ENCODE measurements at regions not wholly inside any gene's neighbourhood (a gene's known extent, or its start where the extent isn't known, plus 50 kb on each side); places are given as distances from the start of the nearest gene placed in this dataset.

DNA sequence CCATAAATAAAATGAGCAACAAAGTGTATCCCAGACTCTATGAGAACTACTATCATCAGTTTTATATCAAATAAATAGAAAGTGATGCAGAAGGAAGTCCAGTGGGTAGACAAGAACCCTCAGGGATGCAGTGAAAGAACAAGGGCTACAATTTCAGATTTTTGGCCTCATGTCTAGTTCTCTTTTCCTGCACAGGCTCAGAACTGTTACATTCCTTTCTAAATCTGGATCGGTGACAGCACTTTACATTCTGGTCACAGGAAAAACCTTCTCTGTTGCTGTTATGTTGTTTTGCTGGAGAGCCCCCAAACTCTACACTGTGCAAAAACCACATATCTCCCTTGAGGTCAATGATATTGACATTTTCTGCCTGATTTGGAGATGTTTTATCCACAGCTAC is 108.8 kb upstream of the ANO5 start:
- Histone ChIP-seq H3K9ac (no peak overlapping the region), H3K27ac (ENCODE audit: low read depth in 2 of 2, low read length in 1 of 2) (no peak overlapping the region), H4K20me1 (ENCODE audit: insufficient read depth) (no peaks in the 10 kb centered on the region), H3K27me3 (ENCODE audit: insufficient read depth) (no peaks in the 10 kb centered on the region), H3K4me3 (ENCODE audit: low read depth in 2 of 2, low read length in 1 of 2) (no peak overlapping the region), H3K9me3 (no peaks in the 10 kb centered on the region; the same call in 1 of the 2 replicates), H3K4me1 (ENCODE audit: control insufficient read depth in 1 of 2, insufficient read depth in 2 of 2, low read depth in 1 of 2, low read length in 1 of 2) (peaks cover 0 to 5% of the 10 kb centered on the region in 2 experiments; a peak in 1 of 4 replicates), H2AFZ (ENCODE audit: low read depth) (no peak overlapping the region), H3K79me2 (ENCODE audit: insufficient read depth) (no peaks in the 10 kb centered on the region), H3F3A (replicated peaks; ENCODE audit: insufficient read depth) (no peaks in the 10 kb centered on the region), H3K4me2 (no peak overlapping the region), H3K9me2 (no peaks in the 10 kb centered on the region), H3K36me3 (replicated peaks in 1 of 2; ENCODE audit: control insufficient read depth in 1 of 2, insufficient read depth in 2 of 2, low read length in 1 of 2) (no peaks in the 10 kb centered on the region)
- ChIA-PET POLR2A (no interaction called here), CTCF (no interaction called here)
- no peak for DNase-seq
- TF ChIP-seq RCOR1 (IDR thresholded peaks at IDR 0.05; ENCODE audit: low read length) (no peak), TAF1 (IDR thresholded peaks at IDR 0.05; ENCODE audit: borderline replicate concordance, low read depth, low read length) (no peak), JUND (IDR thresholded peaks at IDR 0.05) (no peak), FOSL2 (IDR thresholded peaks at IDR 0.05; ENCODE audit: borderline replicate concordance, low read depth) (no peak), TEAD4 (IDR thresholded peaks at IDR 0.05; ENCODE audit: borderline replicate concordance, insufficient read depth) (no peak), SIN3A (IDR thresholded peaks at IDR 0.05; ENCODE audit: borderline replicate concordance, low read depth, low read length) (no peak), RFX5 (IDR thresholded peaks at IDR 0.05; ENCODE audit: low read length) (no peak), POLR2AphosphoS5 (IDR thresholded peaks at IDR 0.05; ENCODE audit: low read depth, low read length) (no peak), NFIC (IDR thresholded peaks at IDR 0.05; ENCODE audit: borderline replicate concordance) (no peak), EZH2phosphoT487 (IDR thresholded peaks at IDR 0.05; ENCODE audit: borderline replicate concordance, low read depth) (no peak), FOXJ3 (CRISPR knock-in tag; IDR thresholded peaks at IDR 0.05) (no peak)
- TF ChIP-seq, protein P1, sequence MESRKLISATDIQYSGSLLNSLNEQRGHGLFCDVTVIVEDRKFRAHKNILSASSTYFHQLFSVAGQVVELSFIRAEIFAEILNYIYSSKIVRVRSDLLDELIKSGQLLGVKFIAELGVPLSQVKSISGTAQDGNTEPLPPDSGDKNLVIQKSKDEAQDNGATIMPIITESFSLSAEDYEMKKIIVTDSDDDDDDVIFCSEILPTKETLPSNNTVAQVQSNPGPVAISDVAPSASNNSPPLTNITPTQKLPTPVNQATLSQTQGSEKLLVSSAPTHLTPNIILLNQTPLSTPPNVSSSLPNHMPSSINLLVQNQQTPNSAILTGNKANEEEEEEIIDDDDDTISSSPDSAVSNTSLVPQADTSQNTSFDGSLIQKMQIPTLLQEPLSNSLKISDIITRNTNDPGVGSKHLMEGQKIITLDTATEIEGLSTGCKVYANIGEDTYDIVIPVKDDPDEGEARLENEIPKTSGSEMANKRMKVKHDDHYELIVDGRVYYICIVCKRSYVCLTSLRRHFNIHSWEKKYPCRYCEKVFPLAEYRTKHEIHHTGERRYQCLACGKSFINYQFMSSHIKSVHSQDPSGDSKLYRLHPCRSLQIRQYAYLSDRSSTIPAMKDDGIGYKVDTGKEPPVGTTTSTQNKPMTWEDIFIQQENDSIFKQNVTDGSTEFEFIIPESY (IDR thresholded peaks at IDR 0.05; ENCODE audit: borderline replicate concordance, low read depth), result no peak
- TF ChIP-seq, protein P2, sequence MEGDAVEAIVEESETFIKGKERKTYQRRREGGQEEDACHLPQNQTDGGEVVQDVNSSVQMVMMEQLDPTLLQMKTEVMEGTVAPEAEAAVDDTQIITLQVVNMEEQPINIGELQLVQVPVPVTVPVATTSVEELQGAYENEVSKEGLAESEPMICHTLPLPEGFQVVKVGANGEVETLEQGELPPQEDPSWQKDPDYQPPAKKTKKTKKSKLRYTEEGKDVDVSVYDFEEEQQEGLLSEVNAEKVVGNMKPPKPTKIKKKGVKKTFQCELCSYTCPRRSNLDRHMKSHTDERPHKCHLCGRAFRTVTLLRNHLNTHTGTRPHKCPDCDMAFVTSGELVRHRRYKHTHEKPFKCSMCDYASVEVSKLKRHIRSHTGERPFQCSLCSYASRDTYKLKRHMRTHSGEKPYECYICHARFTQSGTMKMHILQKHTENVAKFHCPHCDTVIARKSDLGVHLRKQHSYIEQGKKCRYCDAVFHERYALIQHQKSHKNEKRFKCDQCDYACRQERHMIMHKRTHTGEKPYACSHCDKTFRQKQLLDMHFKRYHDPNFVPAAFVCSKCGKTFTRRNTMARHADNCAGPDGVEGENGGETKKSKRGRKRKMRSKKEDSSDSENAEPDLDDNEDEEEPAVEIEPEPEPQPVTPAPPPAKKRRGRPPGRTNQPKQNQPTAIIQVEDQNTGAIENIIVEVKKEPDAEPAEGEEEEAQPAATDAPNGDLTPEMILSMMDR (IDR thresholded peaks at IDR 0.05), result no peak
- TF ChIP-seq, protein P3, sequence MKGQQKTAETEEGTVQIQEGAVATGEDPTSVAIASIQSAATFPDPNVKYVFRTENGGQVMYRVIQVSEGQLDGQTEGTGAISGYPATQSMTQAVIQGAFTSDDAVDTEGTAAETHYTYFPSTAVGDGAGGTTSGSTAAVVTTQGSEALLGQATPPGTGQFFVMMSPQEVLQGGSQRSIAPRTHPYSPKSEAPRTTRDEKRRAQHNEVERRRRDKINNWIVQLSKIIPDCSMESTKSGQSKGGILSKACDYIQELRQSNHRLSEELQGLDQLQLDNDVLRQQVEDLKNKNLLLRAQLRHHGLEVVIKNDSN (IDR thresholded peaks at IDR 0.05; ENCODE audit: borderline replicate concordance, low read depth), result no peak
- TF ChIP-seq, protein P4, sequence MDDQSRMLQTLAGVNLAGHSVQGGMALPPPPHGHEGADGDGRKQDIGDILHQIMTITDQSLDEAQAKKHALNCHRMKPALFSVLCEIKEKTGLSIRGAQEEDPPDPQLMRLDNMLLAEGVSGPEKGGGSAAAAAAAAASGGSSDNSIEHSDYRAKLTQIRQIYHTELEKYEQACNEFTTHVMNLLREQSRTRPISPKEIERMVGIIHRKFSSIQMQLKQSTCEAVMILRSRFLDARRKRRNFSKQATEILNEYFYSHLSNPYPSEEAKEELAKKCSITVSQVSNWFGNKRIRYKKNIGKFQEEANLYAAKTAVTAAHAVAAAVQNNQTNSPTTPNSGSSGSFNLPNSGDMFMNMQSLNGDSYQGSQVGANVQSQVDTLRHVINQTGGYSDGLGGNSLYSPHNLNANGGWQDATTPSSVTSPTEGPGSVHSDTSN (IDR thresholded peaks at IDR 0.05), result no peak
- WGBS (ENCODE audit: low lambda C conversion rate), result 9% methylated on average over 1 of the region's 1 CpG
